T47D (cell line): ENCODE measurements at regions not wholly inside any gene's neighbourhood (a gene's known extent, or its start where the extent isn't known, plus 50 kb on each side); places are given as distances from the start of the nearest gene placed in this dataset.

Experiments used
- DNase-seq, 2 experiments: peaks; one replicate each; pipeline versions ENCODE4 v3.0.0 to v3.0.0-alpha.2; 2011 to 2012; ENCODE audit warnings: low read depth in 1 of 2, low spot score in 1 of 2
- JUND ChIP-seq: IDR thresholded peaks from 2 replicates; pipeline ENCODE4 v1.6.1; 2012; ENCODE audit warnings: low read depth
- in situ Hi-C: cut with HindIII; loops from 2 replicates; pipeline ENCODE4 v1.10.0; 2016; ENCODE audit warnings: low sequenced_read_pairs, low pct_unique_long_range_greater_than_20kb

GRCh38 chr16:62224646-62225209, 188.5 kb upstream of the CDH8 start:
- in situ Hi-C loops, result no loop called here
- no peak for TF ChIP-seq JUND
- DNase-seq, result no peak

GRCh38 chr16:62216837-62217236, 180.6 kb upstream of the CDH8 start:
- in situ Hi-C loops, result no loop called here
- DNase-seq, result no peak
- no peak for TF ChIP-seq JUND

GRCh38 chr16:62213763-62214162, 177.5 kb upstream of the CDH8 start:
- no peak for TF ChIP-seq JUND
- in situ Hi-C loops, result no loop called here
- no peak for DNase-seq

GRCh38 chr16:62208934-62209333, 172.7 kb upstream of the CDH8 start:
- TF ChIP-seq JUND, result no peak
- in situ Hi-C loops, result no loop called here
- no peak for DNase-seq

GRCh38 chr16:62205459-62205858, 169.2 kb upstream of the CDH8 start:
- in situ Hi-C loops, result no loop called here
- TF ChIP-seq JUND, result no peak
- DNase-seq, result no peak

- TF ChIP-seq JUND, result no peak
- in situ Hi-C loops, result no loop called here
- DNase-seq, result no peak
Observed at GRCh38 chr16:62201911-62202310, 165.7 kb upstream of the CDH8 start.

DNA sequence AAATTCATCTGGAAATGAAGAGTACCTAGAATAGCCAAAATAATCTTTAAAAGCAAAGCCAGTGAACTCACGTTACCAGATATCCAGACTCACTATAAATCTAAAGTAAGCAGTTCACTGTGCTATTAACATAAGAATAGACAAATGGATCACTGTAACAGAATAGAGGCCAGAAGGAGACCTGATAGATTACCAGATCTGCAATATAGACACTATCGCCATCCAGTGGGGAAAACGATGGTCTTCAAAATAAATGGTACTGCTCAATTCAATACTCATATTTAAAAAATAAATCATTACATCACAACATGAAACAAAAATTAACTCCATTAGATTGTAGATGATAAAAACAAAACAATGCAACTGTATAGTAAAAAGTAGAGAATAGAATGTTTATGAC, 158.6 kb upstream of the CDH8 start:
- TF ChIP-seq JUND, result no peak
- in situ Hi-C loops, result no loop called here
- DNase-seq, result no peak

DNA sequence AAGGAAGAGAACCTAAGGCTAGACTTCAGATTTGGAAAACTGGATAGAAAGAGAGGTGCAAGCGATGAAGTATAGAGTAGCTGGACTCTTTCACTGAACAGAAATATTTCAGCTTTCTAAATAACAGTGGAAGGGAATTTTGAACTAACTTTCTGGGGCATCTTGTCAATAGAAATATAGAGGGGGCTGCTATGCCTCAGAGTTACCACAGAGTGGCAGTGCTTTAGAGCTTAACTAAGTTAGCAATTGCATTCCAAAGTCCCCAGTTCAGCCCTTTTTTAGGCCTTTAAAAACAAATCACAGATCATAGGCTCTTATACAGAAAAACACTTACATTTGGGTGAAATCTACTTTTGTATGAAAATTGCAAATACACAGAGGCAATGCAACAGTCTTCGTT, 154.2 kb upstream of the CDH8 start:
- TF ChIP-seq JUND, result no peak
- peak in 1 of 2 experiments; percentile 20 for DNase-seq
- in situ Hi-C loops, result no loop called here

DNA sequence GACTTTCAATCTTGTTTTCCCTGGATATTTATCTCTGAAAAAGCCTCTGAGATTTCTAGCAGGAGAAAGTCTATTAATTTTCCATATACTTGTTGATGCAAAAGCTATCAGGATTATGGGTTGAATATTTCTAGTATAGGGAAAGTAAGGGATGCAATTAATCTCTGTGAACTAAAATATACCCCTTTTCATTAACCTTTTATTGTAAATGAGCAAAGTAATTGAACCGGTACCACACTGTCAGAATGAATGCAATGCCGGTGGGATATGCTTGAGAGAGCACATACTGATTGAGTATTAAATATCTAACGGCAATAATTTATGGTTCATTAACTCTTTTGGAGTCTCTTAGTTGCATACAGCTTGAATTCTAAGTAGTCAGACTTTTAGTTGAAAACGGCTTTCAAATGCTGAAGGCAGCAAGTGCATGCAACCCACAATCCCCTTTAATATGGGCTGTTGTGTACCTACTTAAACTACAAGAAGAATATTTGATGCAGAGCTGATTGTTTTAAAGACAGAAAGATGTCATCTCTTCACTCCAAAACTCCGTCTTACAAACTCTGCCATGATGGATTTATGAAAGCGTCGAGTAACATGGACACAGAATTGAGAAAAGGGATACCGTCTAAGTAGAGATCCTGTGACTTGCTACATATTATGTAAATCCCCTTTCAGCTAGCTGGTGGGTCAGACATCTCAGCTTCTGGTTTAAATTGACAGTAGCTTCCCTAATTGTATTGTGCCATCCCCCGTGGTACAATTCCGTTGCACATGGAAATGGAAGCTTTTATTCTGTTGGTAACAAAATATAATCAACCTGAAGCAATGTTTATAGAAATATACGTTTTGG, 141.3 kb upstream of the CDH8 start:
- no peak for TF ChIP-seq JUND
- DNase-seq, result no peak
- in situ Hi-C loops, result no loop called here

- in situ Hi-C loops, result no loop called here
- DNase-seq, result no peak
- no peak for TF ChIP-seq JUND
Observed at GRCh38 chr16:62170642-62171041, 134.4 kb upstream of the CDH8 start.

DNA sequence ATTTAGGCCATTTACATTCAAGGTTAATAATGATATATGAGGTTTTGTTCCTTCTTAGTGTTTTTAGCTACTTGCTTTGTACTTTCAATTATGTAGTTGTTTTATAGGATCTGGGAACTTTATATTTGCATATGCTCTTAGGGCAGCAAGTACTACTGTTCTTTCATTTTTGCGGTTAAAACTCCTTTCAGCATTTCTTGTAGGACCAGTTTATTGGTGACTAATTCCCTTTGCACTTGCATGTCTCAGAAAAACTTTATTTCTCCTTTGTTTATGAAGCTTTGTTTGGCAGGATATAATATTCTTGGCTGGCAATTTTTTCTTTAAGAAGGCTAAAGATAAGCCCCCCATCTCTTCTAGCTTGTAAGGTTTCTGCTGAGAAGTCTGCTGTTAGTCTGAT, 131.3 kb upstream of the CDH8 start:
- no peak for TF ChIP-seq JUND
- in situ Hi-C loops, result no loop called here
- DNase-seq, result peak in 1 of 2 experiments; percentile 2

GRCh38 chr16:62157544-62157943, 121.3 kb upstream of the CDH8 start:
- no peak for TF ChIP-seq JUND
- in situ Hi-C loops, result no loop called here
- no peak for DNase-seq

- in situ Hi-C loops, result no loop called here
- no peak for TF ChIP-seq JUND
- no peak for DNase-seq
Observed at GRCh38 chr16:62156971-62157370, 120.7 kb upstream of the CDH8 start.
